K562 (cell line): ENCODE measurements at regions not wholly inside any gene's neighbourhood (a gene's known extent, or its start where the extent isn't known, plus 50 kb on each side); places are given as distances from the start of the nearest gene placed in this dataset.

Source experiments
- ATAC-seq: fragments of 200-7000 bp; cut with Tn5 transposase; 3 replicates; pipeline ENCODE4 v1.9.1; 2020; ENCODE audit warnings: moderate library complexity
- BruUV-seq: library from RNA; stranded (reverse); fragments of 400-500 nt; replicated peaks from 2 replicates; lab custom pipeline; 2021; lab: Mats Ljungman, UMichigan
- CTCF ChIA-PET: fragments of 300-600 bp; formaldehyde crosslinking; extraction: SDS; loops from one replicate; lab custom pipeline; 2021; ENCODE audit warnings: low intra/inter-chr PET ratio; lab: Yijun Ruan, JAX
- POLR2A ChIA-PET: fragments of 300-600, 350-650 bp; sonication (Branson Sonifier 250); formaldehyde crosslinking; extraction: SDS; loops from one replicate; lab custom pipeline; 2021; ENCODE audit warnings: antibody characterized with exemption, inconsistent platforms; lab: Yijun Ruan, JAX
- DNase-seq, 4 experiments: peaks; one replicate each; pipeline versions ENCODE4 v3.0.0 to v3.0.0-alpha.2; 2011 to 2018; ENCODE audit warnings: low spot score in 3 of 4, mixed read lengths in 3 of 4; ENCODE audit errors: extremely low read depth in 1 of 4
- FAIRE-seq: peaks from 2 replicates; lab custom pipeline; 2011; peaks lifted over from hg19 to GRCh38; lab: Jason Lieb, UNC
- H2AFZ ChIP-seq: 2 replicates; pipeline ENCODE4 v1.6.0; 2011; ENCODE audit warnings: low read depth, low read length, control low read depth, inconsistent platforms
- H3K27ac ChIP-seq: fragments of 200-600 bp; 3 replicates; pipeline ENCODE4 v1.8.0; 2011; ENCODE audit warnings: low read depth, mild to moderate bottlenecking, control low read depth, inconsistent platforms, low read length, moderate library complexity, mixed read lengths; ENCODE audit errors: extremely low read depth
- H3K27me3 ChIP-seq, 2 experiments: fragments of 300-600 bp in 1 of 2; 2 replicates in 1 of 2; 3 replicates in 1 of 2; pipeline versions ENCODE4 v1.6.0 to v1.8.0; 2011; ENCODE audit warnings: inconsistent platforms in 2 of 2, low read length in 2 of 2, mild to moderate bottlenecking in 1 of 2, mixed read lengths in 1 of 2, moderate library complexity in 1 of 2; ENCODE audit not compliant: control insufficient read depth in 2 of 2, insufficient read depth in 2 of 2
- H3K36me3 ChIP-seq: fragments of 300-600 bp; 3 replicates; pipeline ENCODE4 v1.8.0; 2011; ENCODE audit warnings: mild to moderate bottlenecking, low read length, inconsistent platforms; ENCODE audit not compliant: control insufficient read depth, insufficient read depth
- H3K4me1 ChIP-seq, 2 experiments: fragments of 200-600 bp in 1 of 2; replicated peaks in 1 of 2; 2 replicates in 1 of 2; 3 replicates in 1 of 2; pipeline versions ENCODE4 v1.5.1 to v1.8.0; 2011; ENCODE audit warnings: inconsistent platforms in 2 of 2, low read length in 2 of 2, mild to moderate bottlenecking in 1 of 2, mixed read lengths in 1 of 2, moderate library complexity in 1 of 2; ENCODE audit not compliant: control insufficient read depth in 2 of 2, insufficient read depth in 2 of 2
- H3K4me2 ChIP-seq: 2 replicates; pipeline ENCODE4 v1.6.1; 2011; ENCODE audit warnings: low read length, control low read depth, inconsistent platforms, mixed read lengths; ENCODE audit not compliant: insufficient read depth
- H3K4me3 ChIP-seq: fragments of 200-600 bp; sonication (generic), shearing (Covaris generic); 2 replicates; pipeline ENCODE4 v1.5.1; 2016; ENCODE audit warnings: control low read depth, inconsistent platforms
- H3K79me2 ChIP-seq: fragments of 200-600 bp; 3 replicates; pipeline ENCODE4 v1.8.0; 2011; ENCODE audit warnings: low read length, inconsistent platforms; ENCODE audit not compliant: control insufficient read depth, insufficient read depth
- H3K9ac ChIP-seq, 2 experiments: 2 replicates each; pipeline versions ENCODE4 v1.6.0 to v1.6.1; 2011; ENCODE audit warnings: low read depth in 2 of 2, low read length in 2 of 2, control low read depth in 1 of 2, inconsistent platforms in 1 of 2, mild to moderate bottlenecking in 1 of 2, mixed read lengths in 1 of 2; ENCODE audit not compliant: insufficient read depth in 1 of 2
- H3K9me1 ChIP-seq: one replicate; pipeline ENCODE4 v1.6.0; 2011; ENCODE audit warnings: inconsistent platforms, mild to moderate bottlenecking, low read length, moderate library complexity; ENCODE audit not compliant: control insufficient read depth, insufficient read depth
- H3K9me3 ChIP-seq: replicated peaks from 2 replicates; pipeline ENCODE4 v1.5.1; 2011; ENCODE audit warnings: low read depth, low read length, inconsistent platforms; ENCODE audit not compliant: control insufficient read depth, insufficient read depth
- H4K20me1 ChIP-seq: replicated peaks from 2 replicates; pipeline ENCODE4 v1.6.1; 2011; ENCODE audit warnings: low read length, inconsistent platforms, mixed read lengths; ENCODE audit not compliant: control insufficient read depth, insufficient read depth
- BACH1 ChIP-seq: fragments of 200-800 bp; sonication (Bioruptor generic); IDR thresholded peaks from 2 replicates; pipeline ENCODE4 v1.6.1; 2016; ENCODE audit warnings: missing genetic modification characterization, missing compliant biosample characterization
- BHLHE40 ChIP-seq: IDR thresholded peaks from 2 replicates; pipeline ENCODE4 v1.6.1; 2011; ENCODE audit warnings: low read length, improper control_type of control experiment
- CBFB ChIP-seq: sonication (generic); formaldehyde crosslinking; IDR thresholded peaks from 2 replicates; pipeline ENCODE4 v1.4.0; 2020; ENCODE audit warnings: mild to moderate bottlenecking, missing genetic modification reagents
- COPS2 ChIP-seq: fragments of 450-650 bp; conservative IDR thresholded peaks from 2 replicates; pipeline ENCODE4 v1.6.1; 2016; ENCODE audit warnings: mild to moderate bottlenecking, moderate library complexity
- ETS2 ChIP-seq: IDR thresholded peaks from 2 replicates; pipeline ENCODE4 v1.6.1; 2016; ENCODE audit warnings: borderline replicate concordance, missing genetic modification characterization, mild to moderate bottlenecking, moderate library complexity, missing compliant biosample characterization; ENCODE audit not compliant: poor library complexity, severe bottlenecking
- HCFC1 ChIP-seq: IDR thresholded peaks from 2 replicates; pipeline ENCODE4 v1.6.1; 2012; ENCODE audit warnings: low read depth, low read length, improper control_type of control experiment
- HDGF ChIP-seq: fragments of 450-650 bp; IDR thresholded peaks from 2 replicates; pipeline ENCODE4 v1.6.1; 2016
- HNRNPUL1 ChIP-seq: fragments of 200-400 bp; formaldehyde crosslinking; IDR thresholded peaks from 2 replicates; pipeline ENCODE4 v1.6.1; 2017; ENCODE audit warnings: low read length
- KLF10 ChIP-seq: fragments of 250-450 bp; sonication (Bioruptor Pico); IDR thresholded peaks from 2 replicates; pipeline ENCODE4 v1.6.1; 2021; ENCODE audit warnings: matching md5 sums
- RBM15 ChIP-seq: fragments of 200-400 bp; formaldehyde crosslinking; IDR thresholded peaks from 2 replicates; pipeline ENCODE4 v1.6.1; 2018; ENCODE audit warnings: mild to moderate bottlenecking, low read length, moderate library complexity; ENCODE audit not compliant: insufficient read depth
- SMAD3 ChIP-seq: fragments of 450-650 bp; formaldehyde crosslinking; conservative IDR thresholded peaks from 2 replicates; pipeline ENCODE4 v1.4.0; 2020; ENCODE audit warnings: mild to moderate bottlenecking
- SMARCA4 ChIP-seq: fragments of 450-650 bp; IDR thresholded peaks from 2 replicates; pipeline ENCODE4 v1.6.1; 2016
- ZNF586 ChIP-seq: fragments of 450-650 bp; formaldehyde crosslinking; conservative IDR thresholded peaks from 2 replicates; pipeline ENCODE4 v1.4.0; 2020; ENCODE audit warnings: mild to moderate bottlenecking, moderate library complexity
- WGBS: fragments of 100-300 bp; shearing (Covaris generic); methylation state at CpG from one replicate; pipeline ENCODE4 v1.1.6; 2016; ENCODE audit warnings: low coverage, mixed read lengths; ENCODE audit not compliant: insufficient coverage; ENCODE audit errors: missing lambda C conversion rate; 5-methylcytosine and 5-hydroxymethylcytosine counted together
- in situ Hi-C: fragments of 300-500 bp; cut with MboI; formaldehyde crosslinking; loops from 4 replicates; pipeline ENCODE4 v1.15.0; 2018; ENCODE audit warnings: inconsistent platforms, mixed read lengths
- intact Hi-C: fragments of 100-400 bp; cut with micrococcal nuclease; formaldehyde crosslinking; loops from 2 replicates; pipeline ENCODE4 v1.14.2; 2022
- TF ChIP-seq, protein P1 (sequence below): sonication (generic); formaldehyde crosslinking; IDR thresholded peaks from 2 replicates; pipeline ENCODE4 v1.8.0; 2022; ENCODE audit warnings: missing genetic modification reagents, mild to moderate bottlenecking, borderline replicate concordance
- TF ChIP-seq, protein P2 (sequence below): sonication (generic); formaldehyde crosslinking; IDR thresholded peaks from 2 replicates; pipeline ENCODE4 v1.8.0; 2022; ENCODE audit warnings: missing genetic modification reagents, mild to moderate bottlenecking, moderate library complexity, borderline replicate concordance
- TF ChIP-seq, protein P3 (sequence below): fragments of 450-650 bp; formaldehyde crosslinking; IDR thresholded peaks from 2 replicates; pipeline ENCODE4 v1.4.0; 2022; ENCODE audit warnings: missing genetic modification characterization
- TF ChIP-seq, protein P4 (sequence below), 2 experiments: fragments of 200-800 bp in 1 of 2; sonication (Bioruptor generic) in 1 of 2; sonication (generic) in 1 of 2; formaldehyde crosslinking in 1 of 2; IDR thresholded peaks in 1 of 2; conservative IDR thresholded peaks in 1 of 2; 2 replicates each; pipeline versions ENCODE4 v1.5.0 to v1.6.1; 2016 to 2020; ENCODE audit warnings: missing compliant biosample characterization in 1 of 2, missing genetic modification characterization in 1 of 2, missing genetic modification reagents in 1 of 2

DNA sequence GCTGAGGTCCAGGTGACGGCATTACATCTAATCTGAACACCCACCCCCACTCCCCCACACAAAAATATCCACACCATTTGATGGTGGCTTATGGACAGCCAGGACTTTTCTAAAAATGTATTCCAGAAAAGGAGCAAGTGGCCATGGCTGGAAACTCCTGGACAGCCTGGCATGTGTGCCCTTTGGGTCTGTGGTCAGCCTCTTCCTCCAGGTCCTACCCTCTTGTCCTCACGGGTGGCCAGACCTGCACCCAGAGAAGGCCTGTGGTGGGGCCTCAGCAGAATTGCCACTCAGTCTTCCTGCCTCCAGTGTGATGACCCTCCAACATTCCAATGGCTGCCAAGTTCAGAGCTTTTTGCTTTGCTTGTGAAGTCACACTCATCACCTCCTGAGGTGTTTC lies 600.6 kb downstream of the AJAP1 start (continued):
- TF ChIP-seq, protein P1, sequence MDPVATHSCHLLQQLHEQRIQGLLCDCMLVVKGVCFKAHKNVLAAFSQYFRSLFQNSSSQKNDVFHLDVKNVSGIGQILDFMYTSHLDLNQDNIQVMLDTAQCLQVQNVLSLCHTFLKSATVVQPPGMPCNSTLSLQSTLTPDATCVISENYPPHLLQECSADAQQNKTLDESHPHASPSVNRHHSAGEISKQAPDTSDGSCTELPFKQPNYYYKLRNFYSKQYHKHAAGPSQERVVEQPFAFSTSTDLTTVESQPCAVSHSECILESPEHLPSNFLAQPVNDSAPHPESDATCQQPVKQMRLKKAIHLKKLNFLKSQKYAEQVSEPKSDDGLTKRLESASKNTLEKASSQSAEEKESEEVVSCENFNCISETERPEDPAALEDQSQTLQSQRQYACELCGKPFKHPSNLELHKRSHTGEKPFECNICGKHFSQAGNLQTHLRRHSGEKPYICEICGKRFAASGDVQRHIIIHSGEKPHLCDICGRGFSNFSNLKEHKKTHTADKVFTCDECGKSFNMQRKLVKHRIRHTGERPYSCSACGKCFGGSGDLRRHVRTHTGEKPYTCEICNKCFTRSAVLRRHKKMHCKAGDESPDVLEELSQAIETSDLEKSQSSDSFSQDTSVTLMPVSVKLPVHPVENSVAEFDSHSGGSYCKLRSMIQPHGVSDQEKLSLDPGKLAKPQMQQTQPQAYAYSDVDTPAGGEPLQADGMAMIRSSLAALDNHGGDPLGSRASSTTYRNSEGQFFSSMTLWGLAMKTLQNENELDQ (CRISPR knock-in tag), result no peak
- TF ChIP-seq, protein P2, sequence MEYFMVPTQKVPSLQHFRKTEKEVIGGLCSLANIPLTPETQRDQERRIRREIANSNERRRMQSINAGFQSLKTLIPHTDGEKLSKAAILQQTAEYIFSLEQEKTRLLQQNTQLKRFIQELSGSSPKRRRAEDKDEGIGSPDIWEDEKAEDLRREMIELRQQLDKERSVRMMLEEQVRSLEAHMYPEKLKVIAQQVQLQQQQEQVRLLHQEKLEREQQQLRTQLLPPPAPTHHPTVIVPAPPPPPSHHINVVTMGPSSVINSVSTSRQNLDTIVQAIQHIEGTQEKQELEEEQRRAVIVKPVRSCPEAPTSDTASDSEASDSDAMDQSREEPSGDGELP (CRISPR knock-in tag), result no peak
- TF ChIP-seq, protein P3, sequence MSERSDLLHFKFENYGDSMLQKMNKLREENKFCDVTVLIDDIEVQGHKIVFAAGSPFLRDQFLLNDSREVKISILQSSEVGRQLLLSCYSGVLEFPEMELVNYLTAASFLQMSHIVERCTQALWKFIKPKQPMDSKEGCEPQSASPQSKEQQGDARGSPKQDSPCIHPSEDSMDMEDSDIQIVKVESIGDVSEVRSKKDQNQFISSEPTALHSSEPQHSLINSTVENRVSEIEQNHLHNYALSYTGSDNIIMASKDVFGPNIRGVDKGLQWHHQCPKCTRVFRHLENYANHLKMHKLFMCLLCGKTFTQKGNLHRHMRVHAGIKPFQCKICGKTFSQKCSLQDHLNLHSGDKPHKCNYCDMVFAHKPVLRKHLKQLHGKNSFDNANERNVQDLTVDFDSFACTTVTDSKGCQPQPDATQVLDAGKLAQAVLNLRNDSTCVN (CRISPR knock-in tag), result no peak

DNA sequence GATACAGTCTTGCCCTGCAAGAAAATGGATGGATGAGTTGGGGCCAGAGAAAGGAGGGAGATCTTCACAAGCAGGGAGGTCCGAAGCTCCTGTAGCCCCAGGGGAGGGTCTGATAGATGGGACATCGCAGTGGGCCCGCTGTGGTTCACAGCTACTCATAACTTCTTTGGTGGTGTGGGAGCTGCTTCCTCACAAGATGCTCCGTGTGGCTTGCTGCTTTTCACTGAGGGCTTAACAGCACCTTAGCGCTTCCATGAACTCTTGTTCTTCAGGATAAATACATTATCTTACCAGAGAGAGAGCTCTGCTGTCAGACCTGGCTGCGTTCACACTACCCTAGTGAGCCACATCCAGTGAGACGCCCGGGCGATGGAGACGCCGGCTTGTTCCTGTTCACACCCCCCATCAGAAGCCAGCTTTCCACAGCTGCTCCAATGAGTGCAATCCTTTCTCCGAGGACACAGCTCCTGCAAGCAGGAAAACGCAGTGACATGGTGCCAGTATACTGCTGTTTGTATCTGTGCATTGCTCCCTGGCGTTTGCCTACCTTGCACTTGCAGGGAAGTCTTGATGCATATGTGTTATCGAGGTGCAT lies 599.8 kb downstream of the AJAP1 start:
- Histone ChIP-seq H3K4me3 (no peak overlapping the region), H3K27ac (no peak overlapping the region), H3K36me3 (no peaks in the 10 kb centered on the region), H3K79me2 (no peaks in the 10 kb centered on the region), H3K9me1 (no peaks in the 10 kb centered on the region), H2AFZ (no peak overlapping the region), H3K9me3 (no peaks in the 10 kb centered on the region), H3K4me1 (no peaks in the 10 kb centered on the region), H3K27me3 (no peaks in the 10 kb centered on the region), H4K20me1 (no peaks in the 10 kb centered on the region), H3K4me2 (no peak overlapping the region), H3K9ac (no peak overlapping the region)
- FAIRE-seq, result no peak
- ATAC-seq, result no peak
- under 1% methylated on average over 15 of the region's 15 CpGs for WGBS
- POLR2A ChIA-PET, result no interaction called here
- BruUV-seq, result no TSS peak
- TF ChIP-seq COPS2 (no peak), BACH1 (tag) (no peak), CBFB (CRISPR knock-in tag) (no peak), ETS2 (tag) (no peak), BHLHE40 (no peak), SMARCA4 (no peak), HDGF (no peak), RBM15 (no peak), HCFC1 (no peak), ZNF586 (CRISPR knock-in tag) (no peak), SMAD3 (CRISPR knock-in tag) (no peak), KLF10 (CRISPR knock-in tag) (no peak), HNRNPUL1 (no peak)
- TF ChIP-seq, protein P4, sequence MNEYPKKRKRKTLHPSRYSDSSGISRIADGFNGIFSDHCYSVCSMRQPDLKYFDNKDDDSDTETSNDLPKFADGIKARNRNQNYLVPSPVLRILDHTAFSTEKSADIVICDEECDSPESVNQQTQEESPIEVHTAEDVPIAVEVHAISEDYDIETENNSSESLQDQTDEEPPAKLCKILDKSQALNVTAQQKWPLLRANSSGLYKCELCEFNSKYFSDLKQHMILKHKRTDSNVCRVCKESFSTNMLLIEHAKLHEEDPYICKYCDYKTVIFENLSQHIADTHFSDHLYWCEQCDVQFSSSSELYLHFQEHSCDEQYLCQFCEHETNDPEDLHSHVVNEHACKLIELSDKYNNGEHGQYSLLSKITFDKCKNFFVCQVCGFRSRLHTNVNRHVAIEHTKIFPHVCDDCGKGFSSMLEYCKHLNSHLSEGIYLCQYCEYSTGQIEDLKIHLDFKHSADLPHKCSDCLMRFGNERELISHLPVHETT (CRISPR knock-in tag; conservative IDR thresholded peaks at IDR 0.05 in 1 of 2, IDR thresholded peaks at IDR 0.05 in 1 of 2), result no peak
- intact Hi-C loops, result no loop called here
- in situ Hi-C loops, result no loop called here
- CTCF ChIA-PET, result no interaction called here
- DNase-seq, result no peak
